HG03135 (cell line): ENCODE measurements at regions not wholly inside any gene's neighbourhood (a gene's known extent, or its start where the extent isn't known, plus 50 kb on each side); places are given as distances from the start of the nearest gene placed in this dataset.

Source experiments
- ATAC-seq: cut with Tn5 transposase; IDR thresholded peaks from one replicate; pipeline ENCODE4 v1.9.1; 2021; ENCODE audit warnings: mild to moderate bottlenecking, moderate library complexity; ENCODE audit not compliant: unreplicated experiment

DNA sequence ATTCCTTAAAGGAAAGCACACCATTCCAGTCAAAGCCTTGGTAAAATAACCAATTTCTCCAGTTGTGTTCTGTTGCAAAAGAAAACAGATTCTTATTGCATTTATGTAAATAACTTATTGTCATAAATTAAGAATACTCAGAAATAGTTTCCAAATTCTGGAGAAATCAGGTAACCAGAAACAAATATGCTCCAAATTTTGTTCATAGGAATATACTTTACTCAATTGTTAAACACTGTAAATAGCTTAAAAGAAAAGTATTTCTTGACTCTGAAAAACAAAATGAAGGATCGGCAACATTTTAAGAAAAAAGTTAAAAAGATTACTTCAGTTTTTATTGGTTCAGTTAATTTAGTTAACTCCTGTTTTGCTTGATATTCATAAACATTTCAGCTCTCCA, 67.1 kb upstream of the PIK3CG start:
- no peak for ATAC-seq

DNA sequence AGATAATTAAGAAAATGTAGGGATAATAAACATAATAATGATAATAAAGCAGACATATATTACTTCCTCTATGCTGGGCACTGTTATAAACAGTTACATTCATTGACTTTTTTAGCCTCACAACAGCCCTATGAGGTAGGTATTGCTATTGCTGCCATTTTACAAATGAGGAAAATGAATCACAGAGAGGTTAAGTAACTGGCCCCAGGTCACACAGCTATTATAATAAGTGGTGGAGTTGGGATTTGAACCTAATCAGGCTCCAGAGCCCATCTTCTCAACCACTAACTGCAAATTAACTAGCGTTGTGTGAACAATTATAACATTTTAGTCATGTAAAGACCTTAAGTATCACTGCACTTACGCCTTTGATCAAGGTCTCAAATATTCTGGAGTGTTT, 62.5 kb upstream of the PIK3CG start:
- ATAC-seq: no peak

DNA sequence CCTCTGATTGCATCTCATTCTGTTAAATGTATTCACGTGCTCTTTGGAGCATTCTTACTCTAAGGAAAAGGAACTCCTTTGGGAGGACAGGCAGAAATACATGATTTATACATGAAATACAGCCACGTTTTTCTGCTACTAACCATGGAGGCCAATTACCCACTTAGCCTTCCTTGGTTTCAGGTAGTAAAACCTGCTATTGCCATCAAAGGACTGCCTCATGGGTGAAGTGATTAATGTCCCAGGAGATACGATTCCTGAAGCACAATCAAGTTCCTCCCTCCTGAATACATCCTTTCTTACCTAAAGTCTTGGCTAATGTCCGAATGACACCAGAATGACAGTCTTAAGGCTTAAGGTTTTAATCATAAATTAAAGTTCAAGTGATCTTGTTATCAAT, 58.5 kb upstream of the PIK3CG start:
- no peak for ATAC-seq

DNA sequence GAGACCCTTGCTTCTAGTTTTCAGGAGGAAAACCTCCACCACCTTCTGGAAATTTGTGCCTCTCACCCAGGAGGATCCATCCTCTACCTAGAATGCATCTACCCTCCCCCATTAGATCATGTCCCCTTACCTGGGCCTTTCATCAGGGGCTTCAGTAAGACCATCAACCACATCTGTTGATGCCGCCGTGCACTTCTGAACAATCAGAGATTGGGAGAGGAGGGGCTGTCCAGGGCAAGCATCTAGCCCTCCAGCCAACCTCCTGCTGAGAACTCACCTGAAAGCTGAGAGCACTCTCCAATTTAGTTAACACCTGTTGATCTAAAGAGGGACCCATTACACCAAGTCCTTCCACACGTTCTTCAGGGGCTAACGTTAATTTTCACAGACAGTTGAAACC, 57.6 kb upstream of the PIK3CG start:
- ATAC-seq: no peak

DNA sequence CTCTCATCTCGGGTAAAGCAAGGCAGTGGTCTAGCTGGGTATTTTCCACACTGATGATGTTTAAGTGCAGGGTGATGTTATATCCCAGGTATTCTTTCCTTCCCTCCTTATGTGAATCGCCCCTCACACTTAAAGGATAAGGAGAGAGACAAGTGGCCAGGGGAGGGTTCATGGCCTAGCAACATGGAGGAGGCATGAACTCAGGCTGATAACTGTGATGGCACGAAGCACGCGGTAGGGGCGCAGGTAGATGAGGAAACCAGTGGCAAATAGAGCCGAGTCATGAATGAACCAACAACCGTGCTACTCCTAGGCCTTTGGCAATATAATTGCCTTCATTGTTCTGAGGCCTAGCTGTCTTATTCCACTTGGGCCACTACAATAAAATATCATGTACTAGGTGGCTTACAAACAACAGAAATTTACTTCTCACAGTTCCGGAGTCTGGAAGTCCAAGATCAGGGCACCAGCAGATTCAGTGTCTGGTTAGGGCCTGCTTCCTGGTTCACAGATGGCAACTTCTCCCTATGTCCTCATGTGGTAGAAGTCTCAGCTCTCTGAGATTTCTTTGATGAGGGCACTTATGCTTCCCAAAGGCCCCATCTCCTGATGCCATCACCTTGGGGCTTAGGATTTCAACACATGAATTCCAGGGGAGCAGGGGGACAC, 56.0 kb upstream of the PIK3CG start:
- no peak for ATAC-seq

DNA sequence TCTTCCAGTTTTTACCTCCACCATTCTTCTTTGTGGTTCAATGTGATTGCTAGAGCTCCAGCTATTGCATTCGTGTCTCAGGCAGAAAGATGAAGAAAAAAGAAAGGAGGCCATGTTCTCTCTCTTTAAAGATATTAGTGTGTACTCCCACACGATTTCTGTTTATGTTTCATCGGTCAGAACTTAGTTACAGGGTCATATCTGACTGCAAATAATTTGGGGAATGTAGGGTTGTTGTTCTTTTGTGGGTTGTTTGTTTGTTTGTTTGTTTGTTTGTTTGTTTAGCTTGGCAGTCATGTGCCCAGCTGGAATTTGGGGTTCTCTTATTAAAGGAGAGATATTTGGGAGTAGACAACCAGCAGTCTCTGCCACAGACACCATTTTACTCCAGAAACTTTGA, 53.6 kb upstream of the PIK3CG start:
- no peak for ATAC-seq

DNA sequence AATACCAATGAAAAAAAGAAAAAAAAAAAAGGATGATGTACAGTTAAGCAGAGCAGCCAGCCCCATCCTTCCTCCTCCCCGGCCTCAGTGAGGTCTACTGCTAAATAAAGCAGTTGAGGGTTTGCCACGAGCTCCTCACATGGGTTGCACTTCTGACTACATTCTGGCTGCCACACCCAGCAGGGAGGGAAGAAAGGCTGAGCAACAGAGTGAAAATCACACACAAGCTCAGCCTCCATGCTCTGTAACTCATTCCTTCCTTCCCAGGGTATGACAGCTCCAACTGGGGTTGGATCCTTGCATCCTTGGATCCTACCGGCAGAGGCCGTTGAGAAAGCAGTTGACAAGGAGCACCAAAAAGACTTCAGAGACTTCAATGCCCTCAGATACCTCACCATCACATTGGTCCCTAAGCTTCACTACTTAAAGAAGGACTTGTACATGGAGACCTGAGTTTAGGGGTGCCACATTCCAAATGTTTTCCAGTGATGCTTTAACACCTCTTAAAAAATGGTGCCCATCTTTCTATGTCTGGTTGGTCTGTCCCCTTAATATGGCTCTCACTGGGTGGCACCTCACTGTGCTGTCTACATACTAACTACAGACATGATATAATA, 52.9 kb upstream of the PIK3CG start:
- ATAC-seq: no peak

DNA sequence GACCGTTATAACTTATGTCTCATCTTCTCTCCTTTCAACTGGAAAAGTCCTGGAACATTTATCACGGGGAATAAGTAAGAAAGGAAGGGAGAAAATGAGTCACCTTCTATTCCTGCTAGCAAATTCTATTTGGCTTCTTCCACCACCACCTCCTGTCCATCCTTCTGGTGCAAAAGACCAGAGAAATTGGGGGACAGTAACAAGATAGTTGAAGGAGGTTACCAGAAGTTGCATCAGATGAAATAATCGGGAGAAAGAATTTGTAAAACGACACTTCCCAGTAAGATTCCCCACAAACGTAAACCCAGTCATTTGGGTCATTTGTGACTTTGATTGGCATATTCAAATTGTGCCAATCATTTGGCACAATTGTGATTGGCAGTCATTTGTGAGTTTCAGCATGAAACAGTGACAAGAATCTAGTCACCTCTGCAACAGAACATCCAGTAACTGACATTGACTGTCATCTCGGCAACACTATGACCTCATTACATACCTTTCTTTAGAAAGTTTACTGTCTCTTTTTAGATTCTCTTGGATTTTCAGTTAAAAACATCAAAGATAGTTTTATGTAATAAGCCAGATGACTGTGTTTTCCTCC, 51.3 kb upstream of the PIK3CG start:
- no peak for ATAC-seq

DNA sequence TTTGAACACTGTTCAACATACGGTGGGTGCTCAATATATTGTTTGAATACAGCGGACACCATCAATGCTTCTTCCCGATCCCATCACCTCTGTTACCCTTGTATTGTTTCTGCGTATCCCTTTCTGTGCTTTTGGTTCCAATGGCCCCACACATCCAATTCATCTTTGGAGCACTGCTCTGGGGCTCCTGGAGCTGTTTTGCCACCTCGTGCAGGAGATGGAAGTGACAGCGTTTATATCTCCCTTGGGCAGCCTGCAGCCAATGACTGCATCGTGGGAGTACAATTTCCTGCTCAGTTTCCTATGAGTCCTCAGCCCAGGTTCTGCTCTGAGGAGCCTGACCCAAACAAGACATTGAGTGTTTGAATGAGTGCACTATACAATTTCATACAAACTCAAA, 50.2 kb upstream of the PIK3CG start:
- no peak for ATAC-seq
